ENCODE measurements at regions not wholly inside any gene's neighbourhood (a gene's known extent, or its start where the extent isn't known, plus 50 kb on each side); places are given as distances from the start of the nearest gene placed in this dataset.
"Not testable (repeated sequence)": the region's sequence is repeated elsewhere in the genome, so short reads cannot be mapped to it uniquely, and the experiment has no call there.

GRCh38 chr4:81314897-81315470 lies 100.0 kb upstream of the PRKG2 start:
- peak; percentile 67 to 82 for DNase-seq

DNA sequence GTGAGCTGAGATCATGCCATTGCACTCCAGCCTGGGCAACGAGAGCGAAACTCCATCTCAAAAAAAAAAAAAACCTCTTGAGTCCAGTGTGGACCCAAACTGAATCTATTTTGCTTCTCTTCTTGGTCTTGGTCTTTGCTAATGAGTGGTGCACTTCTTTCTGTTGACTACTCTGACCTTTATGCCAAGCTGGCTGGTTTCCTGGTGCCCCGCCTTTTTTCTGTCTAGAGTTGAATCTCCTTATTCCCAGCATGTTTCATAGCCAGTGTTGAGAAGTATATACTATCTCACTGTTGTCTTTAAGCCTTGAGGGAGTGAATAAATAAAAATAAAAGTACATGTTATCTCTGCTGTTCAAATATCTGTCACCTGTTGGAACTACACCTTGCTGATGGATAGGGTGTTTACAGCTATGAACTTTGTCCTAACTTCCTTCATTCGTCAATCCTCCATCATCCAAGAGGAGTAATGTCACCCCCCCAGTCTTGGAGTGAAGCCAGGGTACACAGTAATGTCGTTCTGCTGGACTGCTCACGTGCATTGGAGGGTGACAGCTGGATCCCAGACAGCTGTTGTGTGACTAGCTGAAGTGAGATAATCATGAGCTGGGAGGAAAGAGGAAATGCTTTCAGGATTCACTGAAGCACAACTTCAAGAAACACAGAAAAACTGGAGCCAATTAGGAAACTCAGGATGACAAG lies 99.3 kb upstream of the PRKG2 start:
- peak; percentile 92 for DNase-seq

DNA sequence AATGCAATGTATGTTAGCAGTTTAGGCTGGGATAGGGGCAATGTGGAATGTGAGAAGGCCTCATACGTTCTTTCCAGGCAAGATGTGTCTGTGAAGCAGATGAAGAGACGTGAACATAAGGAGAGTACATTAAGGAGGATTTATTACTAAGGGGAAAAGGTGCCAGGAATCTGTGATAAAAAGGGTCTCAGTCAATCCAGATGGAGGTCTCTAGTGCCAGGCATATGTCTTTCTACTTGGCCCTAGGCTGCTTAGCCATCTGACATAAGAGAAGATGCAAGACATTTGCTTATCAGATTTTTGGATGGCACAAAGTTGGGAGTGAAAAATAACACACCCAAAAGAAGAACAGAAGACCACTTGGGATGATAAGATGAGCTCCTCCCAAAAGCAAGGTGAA lies 93.0 kb upstream of the PRKG2 start:
- DNase-seq: no peak

- peak in 1 of 2 donors; percentile 10 for DNase-seq
Observed at GRCh38 chr4:81304871-81305270, 89.8 kb upstream of the PRKG2 start.

- DNase-seq: not testable (repeated sequence)
Observed at GRCh38 chr4:81300352-81300751, 85.3 kb upstream of the PRKG2 start.

GRCh38 chr4:81290813-81291212 lies 75.8 kb upstream of the PRKG2 start:
- DNase-seq: no peak

DNA sequence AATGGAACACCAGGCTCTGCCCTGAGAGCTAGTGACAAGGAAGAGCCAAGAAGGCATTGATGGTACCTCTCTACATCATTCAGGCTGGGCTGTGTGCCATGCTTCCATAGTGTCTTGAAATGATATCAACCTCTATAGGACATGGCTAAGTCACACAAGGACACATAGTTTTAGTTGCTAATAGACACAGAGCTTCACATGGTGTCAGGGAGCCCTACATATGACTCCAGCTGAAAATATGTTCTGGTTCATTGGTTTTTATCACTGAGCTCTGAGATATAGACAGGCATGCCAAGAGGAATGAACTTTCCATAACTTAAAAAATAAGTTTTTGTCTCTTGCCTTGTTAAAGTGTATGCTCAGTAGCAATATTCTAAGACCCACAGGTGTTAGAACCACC lies 72.1 kb upstream of the PRKG2 start:
- no peak for DNase-seq

DNA sequence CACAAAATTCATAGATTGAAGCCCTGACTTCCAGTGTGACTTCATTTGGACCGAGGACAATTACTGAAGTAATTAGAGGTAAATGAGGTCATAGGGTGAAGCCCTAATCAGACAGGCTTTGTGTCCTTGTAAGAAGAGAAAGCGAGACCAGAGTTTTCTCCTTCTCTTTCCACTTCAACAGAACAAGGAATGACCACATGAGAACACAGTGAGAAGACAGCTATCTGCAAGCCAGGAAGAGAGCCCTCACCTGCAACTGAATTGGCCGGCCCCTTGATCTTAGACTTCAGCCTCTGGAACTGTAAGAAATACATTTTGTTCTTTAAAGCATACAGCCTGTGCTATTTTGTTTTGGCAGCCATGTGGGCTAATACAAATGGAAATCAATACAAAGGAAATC lies 67.1 kb upstream of the PRKG2 start:
- DNase-seq: no peak

DNA sequence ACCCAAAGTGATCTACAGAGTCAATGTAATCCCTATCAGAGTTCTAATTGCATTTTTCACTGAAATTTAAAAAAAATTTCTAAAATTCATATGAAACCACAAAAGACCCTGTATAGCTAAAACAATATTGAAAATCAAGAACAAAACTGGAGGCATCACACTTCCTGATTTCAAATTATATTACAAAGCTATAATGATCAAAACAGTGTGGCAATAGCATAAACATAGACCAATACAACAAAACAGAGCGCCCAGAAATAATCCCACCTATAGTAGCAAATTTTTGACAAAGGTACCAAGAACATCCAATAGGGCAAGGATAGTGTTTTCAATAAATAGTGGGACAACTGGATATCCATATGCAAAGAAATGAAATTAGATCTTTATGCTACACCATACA lies 59.4 kb upstream of the PRKG2 start:
- DNase-seq: no peak

DNA sequence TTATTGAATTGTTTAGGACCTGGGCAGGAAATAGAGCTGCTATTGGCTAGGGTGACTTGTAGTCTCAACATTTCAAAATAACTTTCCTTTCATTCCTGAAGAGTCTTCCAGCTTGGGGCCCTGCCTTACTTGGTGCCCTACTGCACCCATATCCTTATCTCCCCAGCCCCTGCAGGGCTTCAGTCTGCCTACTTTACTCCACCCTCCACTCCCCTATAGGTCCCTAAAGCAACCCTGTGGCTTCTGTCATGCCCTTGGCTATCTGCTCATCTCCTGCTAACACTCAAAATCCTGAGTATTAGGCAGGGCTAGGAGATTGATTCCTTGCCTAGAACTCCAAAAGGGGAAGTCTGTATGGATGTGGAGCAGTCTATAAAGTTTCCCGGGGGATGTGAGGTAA lies 57.6 kb upstream of the PRKG2 start:
- no peak for DNase-seq
